H54 (cell line): ENCODE measurements at regions not wholly inside any gene's neighbourhood (a gene's known extent, or its start where the extent isn't known, plus 50 kb on each side); places are given as distances from the start of the nearest gene placed in this dataset.
A peak's percentile ranks its signal among the peaks of the same experiment; 100 is the strongest.

Source experiments
- DNase-seq: peaks from one replicate; pipeline ENCODE4 v3.0.0; 2011; ENCODE audit warnings: low spot score, mixed read lengths; ENCODE audit not compliant: insufficient read length
- FAIRE-seq: peaks from 3 replicates; lab custom pipeline; 2011; peaks lifted over from hg19 to GRCh38; lab: Jason Lieb, UNC
- POLR2A ChIP-seq: IDR thresholded peaks from 2 replicates; pipeline ENCODE4 v1.6.1; 2011; ENCODE audit warnings: low read depth, mild to moderate bottlenecking, low read length

- DNase-seq, result no peak
- no peak for TF ChIP-seq POLR2A
- FAIRE-seq, result no peak
These were observed 51.7 kb downstream of the FAM50B start for GRCh38 chr6:3900744-3901336.

- TF ChIP-seq POLR2A, result no peak
- FAIRE-seq, result no peak
- no peak for DNase-seq
These were observed 53.9 kb downstream of the FAM50B start for GRCh38 chr6:3902871-3903648.

DNA sequence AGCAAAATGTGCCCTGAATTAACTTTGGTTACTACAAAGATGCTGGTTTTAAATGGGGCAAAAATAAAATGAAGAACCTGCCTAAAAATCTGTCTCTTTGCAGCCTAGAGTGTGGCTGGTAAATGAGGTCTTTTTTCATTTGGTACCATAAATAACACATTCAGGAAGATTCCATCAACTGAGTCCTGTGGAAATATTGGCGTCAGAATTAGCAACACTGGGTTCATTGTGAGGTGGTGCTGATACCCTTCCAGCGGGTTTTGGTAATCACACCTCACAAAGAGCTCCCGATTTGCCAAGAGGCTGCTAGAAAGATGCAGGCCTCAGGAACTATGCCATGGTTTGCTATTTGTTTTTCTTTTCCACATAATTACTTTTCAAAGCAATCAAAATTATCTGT, 55.3 kb downstream of the FAM50B start:
- FAIRE-seq, result no peak

GRCh38 chr6:3905945-3906845, 57.0 kb downstream of the FAM50B start:
- no peak for FAIRE-seq
- no peak for DNase-seq
- TF ChIP-seq POLR2A, result no peak

More for the DNA sequence above, 55.3 kb downstream of the FAM50B start:
- TF ChIP-seq POLR2A, result no peak
- no peak for DNase-seq

- TF ChIP-seq POLR2A, result no peak
- FAIRE-seq (no peak), DNase-seq (no peak)
These were observed 57.6 kb downstream of the FAM50B start for GRCh38 chr6:3906846-3907151.

- no peak for DNase-seq
- no peak for FAIRE-seq
- TF ChIP-seq POLR2A, result no peak
These were observed 59.0 kb downstream of the FAM50B start for GRCh38 chr6:3908223-3908622.

GRCh38 chr6:3908961-3909360, 59.8 kb downstream of the FAM50B start:
- no peak for DNase-seq
- TF ChIP-seq POLR2A, result no peak
- no peak for FAIRE-seq

- no peak for TF ChIP-seq POLR2A
- no peak for FAIRE-seq
- DNase-seq, result no peak
These were observed 61.0 kb downstream of the FAM50B start for GRCh38 chr6:3910106-3910663.

DNA sequence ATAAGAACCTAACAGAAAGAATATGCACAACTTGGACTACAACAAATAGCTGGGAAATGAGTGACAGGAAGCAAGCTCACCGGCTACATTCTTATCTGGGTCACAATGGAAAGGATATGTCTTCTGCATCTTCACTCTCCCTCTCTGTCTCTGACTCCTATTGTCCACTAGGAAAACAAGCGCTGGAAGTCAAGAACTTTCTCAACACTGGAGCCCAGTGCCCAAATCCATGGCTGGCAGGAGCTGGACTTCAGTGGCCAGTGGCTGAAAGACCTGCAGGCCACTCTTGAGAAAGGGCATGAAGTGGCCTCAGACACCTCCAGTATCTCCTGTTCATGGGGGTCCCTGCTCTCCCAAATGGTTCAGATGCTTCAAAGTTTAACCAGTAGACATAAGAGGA, 62.0 kb downstream of the FAM50B start:
- FAIRE-seq, result no peak
- no peak for DNase-seq
- TF ChIP-seq POLR2A, result no peak

GRCh38 chr6:3911614-3912336, 62.6 kb downstream of the FAM50B start:
- DNase-seq, result peak; percentile 82
- FAIRE-seq, result peak; percentile 91
- no peak for TF ChIP-seq POLR2A

DNA sequence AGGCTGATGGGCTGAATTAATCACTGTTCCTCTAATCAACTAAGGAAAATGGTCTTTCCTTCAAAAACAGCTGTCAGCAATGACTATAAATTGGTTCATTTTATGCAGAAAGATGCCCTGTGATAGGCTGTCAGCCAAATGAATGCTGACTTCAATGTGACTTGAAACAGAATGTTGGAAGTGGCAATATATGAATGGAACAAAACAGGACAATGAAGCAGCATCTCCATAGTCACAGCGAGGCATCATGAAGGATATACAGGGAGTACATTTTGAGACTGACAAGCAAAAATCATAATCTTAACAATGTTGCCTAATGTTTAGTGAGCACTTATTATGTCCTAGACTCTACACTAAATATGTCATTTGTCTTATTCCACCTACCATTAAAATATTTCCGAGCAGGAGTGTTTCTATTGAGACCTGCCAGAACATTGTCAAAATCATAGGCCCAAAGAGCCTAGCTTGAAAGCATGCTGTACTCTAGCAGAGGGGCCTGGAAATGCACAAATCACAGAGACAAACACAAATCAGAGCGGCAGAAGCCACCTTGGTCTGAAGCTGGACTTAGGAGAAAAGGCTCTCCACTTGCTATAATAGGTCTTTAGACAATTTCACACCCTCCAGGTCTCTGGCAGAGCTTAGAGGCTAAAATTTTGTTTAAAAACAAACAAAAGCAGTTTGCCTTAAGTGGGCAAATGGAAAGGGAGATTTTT, 63.3 kb downstream of the FAM50B start:
- no peak for TF ChIP-seq POLR2A
- FAIRE-seq, result no peak
- no peak for DNase-seq

- DNase-seq (peak; percentile 53), FAIRE-seq (peak; percentile 93)
- no peak for TF ChIP-seq POLR2A
These were observed 64.1 kb downstream of the FAM50B start for GRCh38 chr6:3913077-3913957.

GRCh38 chr6:3913958-3914337, 64.8 kb downstream of the FAM50B start:
- FAIRE-seq, result no peak
- TF ChIP-seq POLR2A, result no peak
- DNase-seq, result no peak
